ENCODE measurements at regions not wholly inside any gene's neighbourhood (a gene's known extent, or its start where the extent isn't known, plus 50 kb on each side); places are given as distances from the start of the nearest gene placed in this dataset.
A peak's percentile ranks its signal among the peaks of the same experiment; 100 is the strongest.

- DNase-seq (ENCODE audit: low read depth in 2 of 2): no peak
These were observed 396.6 kb downstream of the GABRB3 start for GRCh38 chr15:26376243-26376642.

- no peak for DNase-seq (ENCODE audit: low read depth in 2 of 2)
These were observed 398.1 kb downstream of the GABRB3 start for GRCh38 chr15:26374806-26375205.

GRCh38 chr15:26372706-26373105, 400.2 kb downstream of the GABRB3 start:
- DNase-seq (ENCODE audit: low read depth in 2 of 2): no peak

- no peak for DNase-seq (ENCODE audit: low read depth in 2 of 2)
These were observed 407.8 kb downstream of the GABRB3 start for GRCh38 chr15:26365077-26365476.

- no peak for DNase-seq (ENCODE audit: low read depth in 2 of 2)
These were observed 413.0 kb downstream of the GABRB3 start for GRCh38 chr15:26359855-26360254.

- DNase-seq (ENCODE audit: low read depth in 2 of 2): no peak
These were observed 414.2 kb downstream of the GABRB3 start for GRCh38 chr15:26358708-26359107.

GRCh38 chr15:26357653-26358052, 415.2 kb downstream of the GABRB3 start:
- no peak for DNase-seq (ENCODE audit: low read depth in 2 of 2)

- DNase-seq (ENCODE audit: low read depth in 2 of 2): no peak
These were observed 417.3 kb downstream of the GABRB3 start for GRCh38 chr15:26355472-26356074.

- DNase-seq (ENCODE audit: low read depth in 2 of 2): no peak
These were observed 420.0 kb downstream of the GABRB3 start for GRCh38 chr15:26352909-26353308.

- no peak for DNase-seq (ENCODE audit: low read depth in 2 of 2)
These were observed 420.5 kb downstream of the GABRB3 start for GRCh38 chr15:26352406-26352805.

- no peak for DNase-seq (ENCODE audit: low read depth in 2 of 2)
These were observed 447.4 kb downstream of the GABRB3 start for GRCh38 chr15:26325495-26325894.

GRCh38 chr15:26323566-26323965, 449.3 kb downstream of the GABRB3 start:
- DNase-seq (ENCODE audit: low read depth in 2 of 2): no peak

- no peak for DNase-seq (ENCODE audit: low read depth in 2 of 2)
These were observed 454.2 kb downstream of the GABRB3 start for GRCh38 chr15:26318689-26319088.

GRCh38 chr15:26314577-26314976, 451.4 kb upstream of the ATP10A start:
- no peak for DNase-seq (ENCODE audit: low read depth in 2 of 2)

- no peak for DNase-seq (ENCODE audit: low read depth in 2 of 2)
These were observed 448.6 kb upstream of the ATP10A start for GRCh38 chr15:26311710-26312236.

- peak; percentile 10 to 17 for DNase-seq (ENCODE audit: low read depth in 2 of 2)
These were observed 435.6 kb upstream of the ATP10A start for GRCh38 chr15:26298659-26299170.

GRCh38 chr15:26298010-26298658, 435.0 kb upstream of the ATP10A start:
- DNase-seq (ENCODE audit: low read depth in 2 of 2): no peak

GRCh38 chr15:26295336-26296085, 432.4 kb upstream of the ATP10A start:
- no peak for DNase-seq (ENCODE audit: low read depth in 2 of 2)

GRCh38 chr15:26294059-26294689, 431.0 kb upstream of the ATP10A start:
- no peak for DNase-seq (ENCODE audit: low read depth in 2 of 2)

GRCh38 chr15:26287381-26287780, 424.3 kb upstream of the ATP10A start:
- no peak for DNase-seq (ENCODE audit: low read depth in 2 of 2)

- no peak for DNase-seq (ENCODE audit: low read depth in 2 of 2)
These were observed 417.2 kb upstream of the ATP10A start for GRCh38 chr15:26280281-26280680.

- no peak for DNase-seq (ENCODE audit: low read depth in 2 of 2)
These were observed 398.8 kb upstream of the ATP10A start for GRCh38 chr15:26261966-26262365.
